Naive thymus-derived CD4-positive, alpha-beta T cell (primary cell): ENCODE measurements at regions not wholly inside any gene's neighbourhood (a gene's known extent, or its start where the extent isn't known, plus 50 kb on each side); places are given as distances from the start of the nearest gene placed in this dataset.

ENCODE experiments used
- ATAC-seq: fragments of 150-1000 bp; cut with Tn5 transposase; 2 replicates; pipeline ENCODE4 v1.10.0; 2021; ENCODE audit warnings: mild to moderate bottlenecking, moderate library complexity
- CTCF ChIA-PET: fragments of 350-600 bp; sonication (Branson Sonifier 250); formaldehyde crosslinking; loops from one replicate; lab custom pipeline; 2021; ENCODE audit warnings: antibody characterized with exemption; lab: Charles Lee
- POLR2A ChIA-PET: fragments of 350-600 bp; sonication (Branson Sonifier 250); formaldehyde crosslinking; loops from one replicate; lab custom pipeline; 2021; ENCODE audit warnings: antibody characterized with exemption, inconsistent platforms; lab: Charles Lee
- DNase-seq, 9 donors: peaks; one replicate each; pipeline versions ENCODE4 v3.0.0 to v3.0.0-alpha.2; 2020 to 2022; ENCODE audit warnings: mixed read lengths in 1 of 9
- H3K27ac ChIP-seq: one replicate; pipeline ENCODE4 v1.7.0; 2013; ENCODE audit warnings: mild to moderate bottlenecking, low read depth, low read length, moderate library complexity
- H3K27me3 ChIP-seq, 2 donors: one replicate each; pipeline ENCODE4 v1.7.0; 2013; ENCODE audit warnings: low read length in 2 of 2, mild to moderate bottlenecking in 2 of 2, moderate library complexity in 2 of 2; ENCODE audit not compliant: control insufficient read depth in 2 of 2, insufficient read depth in 2 of 2
- H3K36me3 ChIP-seq, 3 experiments: 1 replicate in 2 of 3; 2 replicates in 1 of 3; pipeline ENCODE4 v1.7.0; 2013; ENCODE audit warnings: low read length in 3 of 3, mild to moderate bottlenecking in 3 of 3, moderate library complexity in 1 of 3; ENCODE audit not compliant: insufficient read depth in 3 of 3, control insufficient read depth in 2 of 3
- H3K4me1 ChIP-seq, 2 donors: one replicate each; pipeline ENCODE4 v1.7.0; 2013; ENCODE audit warnings: low read length in 2 of 2, mild to moderate bottlenecking in 2 of 2, moderate library complexity in 1 of 2; ENCODE audit not compliant: control insufficient read depth in 2 of 2, insufficient read depth in 2 of 2
- H3K4me3 ChIP-seq: 2 replicates; pipeline ENCODE4 v1.7.0; 2013; ENCODE audit warnings: mild to moderate bottlenecking, low read length
- H3K9me3 ChIP-seq, 3 experiments: 1 replicate in 2 of 3; 2 replicates in 1 of 3; pipeline ENCODE4 v1.7.0; 2013; ENCODE audit warnings: low read length in 3 of 3; ENCODE audit not compliant: control insufficient read depth in 2 of 3
- H3K27ac Mint-ChIP-seq, 9 donors: one replicate each; pipeline ENCODE4 v1.8.0; 2020 to 2022; ENCODE audit warnings: mixed read lengths in 9 of 9, mild to moderate bottlenecking in 8 of 9, moderate library complexity in 5 of 9, inconsistent platforms in 2 of 9
- H3K27me3 Mint-ChIP-seq, 5 donors: one replicate each; pipeline ENCODE4 v1.8.0; 2021 to 2022; ENCODE audit warnings: mixed read lengths in 5 of 5, mild to moderate bottlenecking in 1 of 5
- H3K36me3 Mint-ChIP-seq, 5 donors: one replicate each; pipeline ENCODE4 v1.8.0; 2020 to 2022; ENCODE audit warnings: mixed read lengths in 5 of 5, mild to moderate bottlenecking in 3 of 5, inconsistent platforms in 1 of 5
- H3K4me1 Mint-ChIP-seq, 7 donors: one replicate each; pipeline ENCODE4 v1.8.0; 2020 to 2022; ENCODE audit warnings: mixed read lengths in 7 of 7, mild to moderate bottlenecking in 3 of 7, inconsistent platforms in 1 of 7
- H3K4me3 Mint-ChIP-seq, 10 donors: one replicate each; pipeline ENCODE4 v1.8.0; 2020 to 2022; ENCODE audit warnings: mild to moderate bottlenecking in 10 of 10, mixed read lengths in 10 of 10, moderate library complexity in 6 of 10, inconsistent platforms in 2 of 10
- H3K9me3 Mint-ChIP-seq, 11 donors: one replicate each; pipeline ENCODE4 v1.8.0; 2020 to 2022; ENCODE audit warnings: mixed read lengths in 11 of 11, mild to moderate bottlenecking in 4 of 11, inconsistent platforms in 1 of 11, moderate library complexity in 1 of 11
- intact Hi-C, 2 donors: fragments of 100-400 bp; cut with micrococcal nuclease; formaldehyde crosslinking; loops; one replicate each; pipeline ENCODE4 v1.15.1; 2023

DNA sequence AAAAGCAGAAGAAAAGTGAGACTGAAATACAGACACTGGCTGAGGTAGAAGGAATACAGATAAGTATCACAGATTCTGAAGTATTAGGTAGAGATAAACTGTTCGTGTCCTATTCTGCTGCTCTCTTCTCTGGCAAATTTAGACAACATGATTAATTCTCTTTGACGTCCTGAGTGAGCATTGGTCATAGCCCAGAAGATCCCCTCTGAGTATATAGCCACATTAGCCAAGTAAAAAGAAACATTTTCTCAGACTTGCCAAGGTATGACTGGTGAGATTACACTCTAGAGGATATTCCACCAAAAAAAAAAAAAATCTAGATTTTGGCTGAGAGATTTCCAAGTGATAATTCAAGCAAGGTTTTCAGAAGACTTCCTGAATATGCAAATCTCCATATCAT, 111.4 kb upstream of the ALCAM start:
- intact Hi-C loops = no loop called here
- ChIA-PET CTCF (no interaction called here), POLR2A (no interaction called here)
- Histone ChIP-seq H3K27me3 (no peaks in the 10 kb centered on the region), H3K9me3 (no peaks in the 10 kb centered on the region), H3K27ac (no peak overlapping the region), H3K4me1 (no peaks in the 10 kb centered on the region), H3K36me3 (no peaks in the 10 kb centered on the region), H3K4me3 (no peak overlapping the region)
- H3K27me3 Mint-ChIP-seq = peaks cover 0 to 9% (median 0%) of the 10 kb centered on the region in 5 donors
- no peak overlapping the region for H3K4me3 Mint-ChIP-seq
- H3K27ac Mint-ChIP-seq = no peak overlapping the region
- H3K9me3 Mint-ChIP-seq = peaks cover 0 to 3% (median 0%) of the 10 kb centered on the region in 11 donors
- H3K36me3 Mint-ChIP-seq = no peaks in the 10 kb centered on the region
- DNase-seq (no peak), ATAC-seq (no peak)
- H3K4me1 Mint-ChIP-seq = no peaks in the 10 kb centered on the region

DNA sequence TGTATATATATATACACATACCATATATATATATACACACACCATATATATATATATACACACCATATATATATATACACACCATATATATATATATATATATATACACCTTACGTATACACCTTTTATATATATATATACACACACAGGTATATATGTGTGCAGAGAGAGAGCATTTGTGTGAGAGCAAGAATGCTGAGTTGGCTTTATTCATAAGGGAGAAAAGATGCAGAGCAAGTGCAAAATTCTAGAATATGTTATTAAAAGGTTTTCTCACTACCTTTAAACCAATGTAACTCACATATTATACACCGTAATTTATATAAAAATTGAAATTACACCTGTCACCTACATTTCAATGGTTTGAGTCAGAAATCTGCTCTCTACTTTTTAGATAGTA, 107.2 kb upstream of the ALCAM start:
- ATAC-seq (no peak), DNase-seq (no peak)
- H3K27me3 ChIP-seq = no peaks in the 10 kb centered on the region
- H3K4me3 ChIP-seq = no peak overlapping the region
- H3K36me3 Mint-ChIP-seq = no peaks in the 10 kb centered on the region
- peaks cover 0 to 17% (median 0%) of the 10 kb centered on the region in 5 donors for H3K27me3 Mint-ChIP-seq
- H3K9me3 ChIP-seq = no peaks in the 10 kb centered on the region
- H3K27ac Mint-ChIP-seq = no peak overlapping the region
- H3K4me3 Mint-ChIP-seq = no peak overlapping the region
- peaks cover 0 to 7% (median 0%) of the 10 kb centered on the region in 11 donors for H3K9me3 Mint-ChIP-seq
- no peaks in the 10 kb centered on the region for H3K36me3 ChIP-seq
- H3K27ac ChIP-seq = no peak overlapping the region
- H3K4me1 ChIP-seq = no peaks in the 10 kb centered on the region
- H3K4me1 Mint-ChIP-seq = no peaks in the 10 kb centered on the region
- ChIA-PET POLR2A (no interaction called here), CTCF (no interaction called here)
- intact Hi-C loops = no loop called here

DNA sequence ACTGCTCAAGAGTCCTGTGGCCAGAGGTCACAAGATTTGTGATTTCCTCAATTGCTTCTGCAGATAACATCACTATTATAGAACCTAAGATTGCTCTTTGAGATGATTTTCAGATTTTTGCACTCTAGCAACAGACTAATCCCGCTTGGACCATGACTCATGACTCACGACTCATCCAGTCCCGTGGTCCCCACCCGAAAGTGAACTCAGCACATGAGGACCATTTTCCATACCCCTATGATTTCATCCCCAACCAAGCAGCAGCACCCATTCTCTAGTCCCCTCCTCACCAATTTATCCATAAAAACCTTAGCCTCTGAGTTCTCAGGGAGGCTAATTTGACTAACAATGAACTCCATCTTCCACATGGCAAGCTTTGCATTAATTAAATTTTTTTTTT, 106.3 kb upstream of the ALCAM start:
- Mint-ChIP-seq H3K36me3 (no peaks in the 10 kb centered on the region), H3K4me1 (no peaks in the 10 kb centered on the region), H3K9me3 (peaks cover 0 to 7% (median 0%) of the 10 kb centered on the region in 11 donors), H3K27ac (no peak overlapping the region), H3K4me3 (no peak overlapping the region), H3K27me3 (peaks cover 0 to 11% (median 0%) of the 10 kb centered on the region in 5 donors)
- Histone ChIP-seq H3K27ac (no peak overlapping the region), H3K4me1 (no peaks in the 10 kb centered on the region), H3K4me3 (no peak overlapping the region), H3K9me3 (no peaks in the 10 kb centered on the region), H3K36me3 (no peaks in the 10 kb centered on the region), H3K27me3 (no peaks in the 10 kb centered on the region)
- intact Hi-C loops = no loop called here
- CTCF ChIA-PET = no interaction called here
- no peak for ATAC-seq
- DNase-seq = no peak
- POLR2A ChIA-PET = no interaction called here

DNA sequence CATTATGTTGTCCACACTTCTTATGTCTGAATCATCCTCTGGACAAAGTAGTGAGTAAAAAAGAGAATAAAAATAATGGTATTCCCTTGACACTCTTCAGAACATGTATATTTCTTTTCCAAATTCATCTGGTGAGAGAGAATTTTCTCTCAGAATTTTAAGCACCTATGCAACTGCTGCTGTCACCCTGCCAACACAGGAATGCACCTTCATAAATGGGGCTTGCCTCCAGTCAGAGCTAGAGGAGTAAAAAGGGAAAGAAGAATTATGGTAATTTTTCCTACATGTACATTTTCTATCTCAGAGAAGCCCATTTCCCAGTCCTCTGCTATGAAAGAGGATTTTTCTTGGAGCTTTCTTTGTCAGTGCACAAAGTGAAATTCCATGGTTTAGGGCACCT, 92.2 kb upstream of the ALCAM start:
- H3K36me3 Mint-ChIP-seq = no peaks in the 10 kb centered on the region
- no peaks in the 10 kb centered on the region for H3K27me3 ChIP-seq
- peaks cover 3 to 15% (median 7%) of the 10 kb centered on the region in 5 donors for H3K27me3 Mint-ChIP-seq
- intact Hi-C loops = no loop called here
- H3K4me3 ChIP-seq = no peak overlapping the region
- H3K27ac ChIP-seq = no peak overlapping the region
- no peaks in the 10 kb centered on the region for H3K4me1 ChIP-seq
- no peak overlapping the region for H3K27ac Mint-ChIP-seq
- DNase-seq = no peak
- peaks cover 0 to 1% (median 0%) of the 10 kb centered on the region in 11 donors for H3K9me3 Mint-ChIP-seq
- POLR2A ChIA-PET = no interaction called here
- H3K4me3 Mint-ChIP-seq = no peak overlapping the region
- H3K4me1 Mint-ChIP-seq = no peaks in the 10 kb centered on the region
- H3K36me3 ChIP-seq = no peaks in the 10 kb centered on the region
- ATAC-seq = no peak
- no peaks in the 10 kb centered on the region for H3K9me3 ChIP-seq
- CTCF ChIA-PET = no interaction called here

DNA sequence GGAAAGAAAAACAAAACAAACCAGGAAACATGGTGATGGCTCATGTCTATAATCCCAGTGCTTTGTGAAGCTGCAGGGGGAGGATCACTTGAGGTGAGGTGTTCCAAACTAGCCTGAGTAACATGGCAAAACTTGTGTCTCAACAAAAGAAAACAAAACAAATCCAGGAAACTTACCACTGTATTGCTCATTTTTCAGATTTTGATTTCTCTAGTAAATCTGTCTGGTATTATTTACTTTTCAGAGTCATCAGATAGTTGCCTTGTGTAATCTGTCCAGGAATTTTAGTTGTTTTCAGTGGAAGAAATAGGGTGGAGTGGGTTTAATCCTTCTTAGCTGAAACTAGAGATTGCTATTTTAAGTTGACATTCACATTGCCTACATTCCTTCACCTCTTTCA, 91.8 kb upstream of the ALCAM start:
- Mint-ChIP-seq H3K36me3 (no peaks in the 10 kb centered on the region), H3K9me3 (peaks cover 0 to 1% (median 0%) of the 10 kb centered on the region in 11 donors), H3K4me3 (no peak overlapping the region), H3K27ac (no peak overlapping the region), H3K4me1 (no peaks in the 10 kb centered on the region), H3K27me3 (peaks cover 3 to 15% (median 7%) of the 10 kb centered on the region in 5 donors)
- no peaks in the 10 kb centered on the region for H3K27me3 ChIP-seq
- H3K9me3 ChIP-seq = no peaks in the 10 kb centered on the region
- H3K36me3 ChIP-seq = no peaks in the 10 kb centered on the region
- CTCF ChIA-PET = no interaction called here
- intact Hi-C loops = no loop called here
- POLR2A ChIA-PET = no interaction called here
- no peak overlapping the region for H3K27ac ChIP-seq
- no peak overlapping the region for H3K4me3 ChIP-seq
- no peak for ATAC-seq
- no peaks in the 10 kb centered on the region for H3K4me1 ChIP-seq
- no peak for DNase-seq

DNA sequence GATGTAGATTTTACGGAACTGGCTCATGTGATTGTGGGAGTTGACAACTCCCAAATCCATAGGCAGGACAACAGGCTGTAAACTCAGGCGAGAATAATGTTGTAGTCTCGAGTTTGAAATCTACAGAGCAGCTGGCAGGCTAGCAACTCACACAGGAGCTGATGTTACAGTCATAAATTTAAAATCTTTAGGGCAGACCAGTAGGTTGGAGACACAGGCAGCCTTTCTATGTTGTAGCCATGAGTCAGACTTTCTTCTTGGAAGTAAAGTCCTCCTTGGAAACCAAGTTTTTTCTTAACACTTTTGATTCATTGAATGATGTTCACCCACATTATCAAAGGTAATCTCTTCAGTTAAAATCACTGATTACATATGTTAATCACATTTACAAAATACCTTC, 89.1 kb upstream of the ALCAM start:
- CTCF ChIA-PET = no interaction called here
- no peaks in the 10 kb centered on the region for H3K27me3 ChIP-seq
- no peak for ATAC-seq
- Mint-ChIP-seq H3K9me3 (peaks cover 0 to 1% (median 0%) of the 10 kb centered on the region in 11 donors), H3K27me3 (peaks cover 3 to 21% (median 8%) of the 10 kb centered on the region in 5 donors), H3K4me1 (no peaks in the 10 kb centered on the region), H3K4me3 (no peak overlapping the region), H3K36me3 (no peaks in the 10 kb centered on the region), H3K27ac (no peak overlapping the region)
- POLR2A ChIA-PET = no interaction called here
- H3K36me3 ChIP-seq = no peaks in the 10 kb centered on the region
- no peaks in the 10 kb centered on the region for H3K9me3 ChIP-seq
- H3K27ac ChIP-seq = no peak overlapping the region
- intact Hi-C loops = no loop called here
- H3K4me1 ChIP-seq = no peaks in the 10 kb centered on the region
- H3K4me3 ChIP-seq = no peak overlapping the region
- DNase-seq = no peak

DNA sequence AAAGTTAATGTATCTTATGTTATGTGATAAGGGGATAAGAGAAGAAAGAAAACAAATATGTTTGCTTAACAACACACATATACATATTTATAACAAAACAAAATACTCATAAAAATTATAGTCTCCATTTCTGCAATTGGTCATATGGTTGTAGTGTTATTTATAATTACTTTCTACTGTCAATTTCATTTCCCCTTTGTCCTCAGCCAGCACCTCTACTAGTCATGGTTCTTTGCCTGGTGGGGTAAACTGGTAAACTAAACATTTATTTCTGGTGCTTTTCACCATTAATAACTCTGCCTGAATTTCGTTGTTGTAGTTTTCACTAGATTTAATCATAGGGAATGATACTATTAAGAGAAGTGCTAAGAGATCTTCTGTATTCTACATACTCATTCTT, 88.0 kb upstream of the ALCAM start:
- H3K27me3 ChIP-seq = no peaks in the 10 kb centered on the region
- H3K36me3 ChIP-seq = no peaks in the 10 kb centered on the region
- POLR2A ChIA-PET = no interaction called here
- no peaks in the 10 kb centered on the region for H3K9me3 ChIP-seq
- Mint-ChIP-seq H3K4me1 (no peaks in the 10 kb centered on the region), H3K9me3 (peaks cover 0 to 1% (median 0%) of the 10 kb centered on the region in 11 donors), H3K27ac (no peak overlapping the region), H3K27me3 (peaks cover 3 to 21% (median 8%) of the 10 kb centered on the region in 5 donors), H3K4me3 (no peak overlapping the region), H3K36me3 (no peaks in the 10 kb centered on the region)
- CTCF ChIA-PET = no interaction called here
- ATAC-seq (no peak), DNase-seq (no peak)
- H3K4me3 ChIP-seq = no peak overlapping the region
- intact Hi-C loops = no loop called here
- H3K27ac ChIP-seq = no peak overlapping the region
- no peaks in the 10 kb centered on the region for H3K4me1 ChIP-seq
